GM21526 (cell line): ENCODE measurements at regions not wholly inside any gene's neighbourhood (a gene's known extent, or its start where the extent isn't known, plus 50 kb on each side); places are given as distances from the start of the nearest gene placed in this dataset.

ENCODE experiments used
- ATAC-seq: cut with Tn5 transposase; IDR thresholded peaks from one replicate; pipeline ENCODE4 v1.9.1; 2021; ENCODE audit warnings: moderate library complexity; ENCODE audit not compliant: unreplicated experiment, low FRiP score

DNA sequence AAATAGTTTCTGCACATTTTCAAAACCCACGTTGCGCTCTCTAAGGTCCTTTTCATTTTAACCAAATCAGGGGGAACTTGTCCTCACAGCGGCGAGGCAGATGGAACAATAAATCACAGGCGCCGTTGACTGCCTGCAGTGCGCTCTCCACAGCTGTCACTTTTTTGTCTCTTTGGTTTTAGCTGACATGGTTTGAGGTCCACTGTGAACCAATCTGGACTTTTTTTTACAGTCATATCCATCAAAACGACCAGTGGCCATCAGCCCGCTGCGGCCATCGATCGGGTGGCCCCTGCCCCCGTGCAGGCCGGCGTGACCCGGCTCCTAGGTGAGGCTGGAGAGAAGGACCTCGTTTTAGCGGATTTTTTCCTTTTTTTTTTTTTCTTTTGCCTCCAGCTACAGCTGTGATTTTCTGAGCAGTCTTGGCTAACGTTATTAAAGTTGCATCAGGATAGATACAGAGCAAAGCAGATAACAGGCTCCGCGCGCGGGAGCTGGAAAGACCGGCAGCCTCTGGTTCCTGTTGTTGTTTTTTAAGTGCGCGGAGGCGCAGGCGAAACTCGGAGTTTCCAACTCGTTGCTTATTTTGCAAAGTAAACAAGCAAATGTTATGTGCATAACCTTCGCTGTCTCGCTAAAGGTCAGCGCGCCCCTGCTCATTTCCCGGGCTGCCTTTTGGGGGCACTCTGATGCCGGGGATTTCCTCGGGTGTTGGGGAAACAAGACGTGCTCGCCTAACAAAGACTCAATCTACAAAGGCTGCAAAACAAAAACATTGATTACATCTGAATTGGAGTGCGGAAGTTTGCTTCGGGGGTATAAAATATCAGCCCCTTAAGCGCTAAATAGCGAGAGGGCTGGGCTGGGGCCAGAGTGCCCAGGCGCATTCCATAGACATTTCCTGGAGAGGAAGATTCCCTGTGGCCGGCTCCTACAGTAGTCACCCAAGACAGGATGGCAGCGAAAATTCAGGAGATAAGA, 414.8 kb upstream of the MKI67 start:
- ATAC-seq = no peak

DNA sequence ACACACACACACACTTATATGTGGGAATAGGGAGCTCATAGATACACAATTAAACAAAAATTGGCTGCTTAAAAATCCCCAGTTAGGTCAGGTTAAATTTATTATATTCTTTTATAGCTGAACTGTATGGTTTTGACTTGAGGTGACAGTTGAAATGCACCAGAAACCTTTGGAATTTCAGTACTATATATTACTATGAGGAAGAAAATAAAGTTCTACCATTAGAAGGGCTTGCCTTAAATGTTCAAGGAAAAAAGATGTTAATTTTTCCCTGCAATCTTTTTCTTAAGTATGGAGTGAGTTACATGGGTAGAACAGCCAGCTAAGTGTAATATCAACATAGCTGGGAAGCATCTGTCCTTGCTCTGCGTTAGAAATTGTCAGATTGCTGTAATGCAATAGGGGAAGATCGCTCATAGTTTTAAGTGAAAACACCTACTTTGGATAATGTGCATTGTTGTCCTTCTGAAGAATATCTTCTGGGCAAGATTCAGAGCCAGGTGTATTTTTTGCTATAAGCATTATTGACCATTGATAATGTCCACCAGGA, 415.8 kb upstream of the MKI67 start:
- no peak for ATAC-seq

DNA sequence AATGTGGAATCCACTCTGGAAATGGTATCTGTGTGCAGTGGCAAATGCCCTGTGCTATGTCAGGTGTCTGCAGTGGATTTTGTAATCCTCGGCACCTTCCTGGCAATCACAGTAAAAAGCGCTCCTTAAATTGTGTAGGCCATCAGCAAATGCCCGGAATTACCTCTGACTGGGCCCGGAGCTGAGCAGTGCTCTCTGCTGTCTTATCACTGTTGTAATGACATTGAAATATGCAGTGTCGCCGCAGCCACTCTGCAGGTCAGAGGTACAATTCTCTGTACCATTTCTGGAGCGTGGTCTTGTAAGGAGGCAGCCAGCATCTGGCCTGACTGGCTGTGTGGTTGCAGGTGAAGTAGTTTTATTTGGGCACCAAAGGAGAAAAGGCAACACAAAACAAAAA, 416.4 kb upstream of the MKI67 start:
- no peak for ATAC-seq

DNA sequence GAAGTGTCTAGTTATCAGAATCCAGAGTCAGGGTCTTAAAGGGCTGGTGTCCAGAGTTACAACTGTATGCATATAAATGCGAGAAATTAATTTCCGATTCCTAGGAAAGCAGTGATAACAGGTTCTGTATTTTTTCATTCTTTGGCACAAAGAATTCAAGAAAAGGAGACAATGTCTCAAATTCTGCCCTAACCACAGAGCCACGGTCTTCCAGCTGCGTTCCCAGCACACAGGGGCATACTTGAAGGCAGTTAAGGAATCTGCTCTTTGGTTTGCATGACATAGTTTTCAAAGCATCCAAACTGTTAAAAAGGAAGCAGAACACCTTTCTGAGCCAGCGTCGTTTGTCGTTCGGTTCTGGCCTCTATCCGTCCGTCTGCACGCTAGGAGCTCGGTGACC, 416.9 kb upstream of the MKI67 start:
- no peak for ATAC-seq

DNA sequence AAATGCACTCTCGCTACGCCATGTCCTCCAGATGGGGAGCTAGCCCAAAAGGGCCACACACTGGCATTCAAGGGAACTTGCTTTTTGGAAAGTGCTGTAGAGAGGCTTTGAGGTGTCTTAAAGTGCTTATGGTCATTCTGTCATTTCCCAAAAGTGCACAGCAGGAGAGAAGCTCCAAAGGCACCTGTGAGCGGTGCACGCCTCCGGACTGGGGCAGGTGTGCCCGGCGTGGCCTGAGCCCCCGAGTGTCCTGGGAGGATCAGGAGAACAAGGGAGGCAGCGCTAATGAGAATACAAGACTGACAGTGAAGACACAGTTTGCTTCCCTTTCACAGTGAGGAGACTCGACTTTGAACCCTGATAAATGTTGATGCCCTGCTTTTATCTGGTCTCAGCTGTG, 419.0 kb upstream of the MKI67 start:
- ATAC-seq = no peak

DNA sequence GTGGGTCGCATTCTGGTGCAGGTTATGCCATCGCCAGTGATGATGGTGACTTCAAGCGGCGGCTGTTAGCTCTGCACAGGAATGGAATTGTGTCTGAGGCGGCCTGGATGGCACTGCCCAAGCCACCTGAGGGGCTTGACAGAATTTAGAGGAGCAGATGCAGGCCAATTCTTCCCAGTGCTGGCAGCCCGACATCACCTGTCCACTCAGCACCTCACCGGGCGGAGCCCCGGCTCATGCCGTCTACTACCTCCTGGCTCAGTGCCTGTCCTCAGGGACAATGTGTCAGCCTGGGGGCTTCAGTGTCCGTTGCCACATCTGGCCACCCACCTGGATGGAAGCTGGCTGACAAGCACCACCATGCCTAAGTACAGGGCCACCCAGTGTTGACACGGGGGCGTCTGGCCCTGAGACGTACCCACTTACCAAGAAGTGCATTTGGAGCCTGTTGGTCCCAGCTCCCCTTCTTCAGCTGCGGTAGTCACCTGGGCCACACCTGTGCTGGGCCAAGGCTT, 420.5 kb upstream of the MKI67 start:
- no peak for ATAC-seq

DNA sequence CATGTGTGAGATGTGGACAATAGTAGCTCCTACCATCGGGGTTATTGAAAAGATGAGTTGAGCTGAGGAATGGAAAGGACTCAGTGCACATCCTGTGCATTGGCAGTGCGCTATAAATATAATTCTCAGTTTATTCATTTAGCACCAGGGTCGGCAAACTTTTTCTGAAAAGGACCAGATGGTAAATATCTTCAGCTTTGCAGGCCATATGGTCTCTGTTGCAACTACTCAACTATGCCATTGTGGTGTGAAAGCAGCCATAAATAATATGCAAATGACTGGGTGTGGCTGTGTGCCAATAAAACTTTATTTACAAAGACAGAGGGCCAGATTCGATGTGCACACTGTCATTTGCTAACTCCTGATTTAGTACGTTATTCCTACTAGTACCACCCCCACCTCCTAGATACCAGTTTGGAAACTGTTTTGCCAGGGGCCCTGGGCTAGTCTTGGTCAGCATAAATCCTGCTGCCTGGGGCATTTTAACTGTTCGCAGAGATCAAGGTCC, 422.9 kb upstream of the MKI67 start:
- ATAC-seq = no peak

DNA sequence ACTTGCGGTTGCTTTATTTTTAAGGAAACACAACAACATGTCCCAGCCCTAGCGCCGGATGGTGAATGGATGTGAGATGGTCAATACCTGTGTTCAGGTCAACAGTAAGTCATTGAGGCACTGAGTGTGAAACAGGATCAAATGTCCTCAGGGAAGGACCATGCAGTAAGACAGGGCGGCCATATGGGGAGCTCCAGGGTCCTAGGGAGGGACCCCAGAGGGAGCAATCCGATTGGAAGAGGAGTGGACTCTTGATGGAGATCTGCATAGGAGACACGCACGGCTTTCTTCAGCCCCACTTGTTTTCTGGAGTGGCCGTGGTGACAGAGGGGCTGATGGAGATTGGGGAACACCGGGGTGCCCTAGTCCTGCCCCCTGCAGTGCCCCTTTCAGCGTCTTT, 423.8 kb upstream of the MKI67 start:
- ATAC-seq = no peak

DNA sequence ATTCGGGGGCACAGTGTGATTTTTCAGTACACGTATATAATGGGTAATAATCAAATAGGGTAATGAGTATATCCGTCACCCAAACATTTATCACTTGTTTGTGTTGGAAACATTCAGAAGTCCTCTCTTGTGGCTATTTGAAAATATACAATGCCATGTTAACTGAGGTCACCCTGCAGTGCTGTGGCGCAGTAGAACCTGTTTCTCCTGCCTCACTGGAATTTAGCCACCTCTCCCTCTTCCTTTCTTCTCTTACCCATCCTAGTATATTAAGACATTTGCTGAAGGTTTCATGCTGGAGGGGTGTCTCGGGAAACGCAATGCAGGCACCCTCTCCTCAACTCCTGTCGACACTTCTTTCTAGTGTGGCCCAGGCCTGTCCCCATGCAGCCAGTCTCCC, 425.3 kb upstream of the MKI67 start:
- ATAC-seq = no peak

DNA sequence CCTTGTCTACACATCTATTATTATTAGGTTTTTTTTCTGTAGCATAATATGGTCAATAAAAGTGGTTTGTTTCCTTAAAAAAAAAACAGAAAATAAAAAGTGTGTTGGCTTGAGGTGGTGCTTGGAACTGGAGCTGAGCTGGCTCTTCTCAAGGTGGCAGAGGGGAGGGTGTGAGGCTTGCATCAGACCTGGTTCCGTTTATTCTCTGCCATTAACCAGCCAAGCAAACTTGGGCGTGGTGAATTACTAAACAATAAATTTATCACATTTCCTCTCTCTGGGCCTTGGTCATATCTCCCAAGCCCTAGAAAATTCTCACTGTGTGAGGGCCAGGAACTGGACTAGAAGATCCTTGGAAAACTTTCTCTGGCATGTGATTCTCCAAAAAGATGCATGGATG, 427.5 kb upstream of the MKI67 start:
- ATAC-seq = no peak

DNA sequence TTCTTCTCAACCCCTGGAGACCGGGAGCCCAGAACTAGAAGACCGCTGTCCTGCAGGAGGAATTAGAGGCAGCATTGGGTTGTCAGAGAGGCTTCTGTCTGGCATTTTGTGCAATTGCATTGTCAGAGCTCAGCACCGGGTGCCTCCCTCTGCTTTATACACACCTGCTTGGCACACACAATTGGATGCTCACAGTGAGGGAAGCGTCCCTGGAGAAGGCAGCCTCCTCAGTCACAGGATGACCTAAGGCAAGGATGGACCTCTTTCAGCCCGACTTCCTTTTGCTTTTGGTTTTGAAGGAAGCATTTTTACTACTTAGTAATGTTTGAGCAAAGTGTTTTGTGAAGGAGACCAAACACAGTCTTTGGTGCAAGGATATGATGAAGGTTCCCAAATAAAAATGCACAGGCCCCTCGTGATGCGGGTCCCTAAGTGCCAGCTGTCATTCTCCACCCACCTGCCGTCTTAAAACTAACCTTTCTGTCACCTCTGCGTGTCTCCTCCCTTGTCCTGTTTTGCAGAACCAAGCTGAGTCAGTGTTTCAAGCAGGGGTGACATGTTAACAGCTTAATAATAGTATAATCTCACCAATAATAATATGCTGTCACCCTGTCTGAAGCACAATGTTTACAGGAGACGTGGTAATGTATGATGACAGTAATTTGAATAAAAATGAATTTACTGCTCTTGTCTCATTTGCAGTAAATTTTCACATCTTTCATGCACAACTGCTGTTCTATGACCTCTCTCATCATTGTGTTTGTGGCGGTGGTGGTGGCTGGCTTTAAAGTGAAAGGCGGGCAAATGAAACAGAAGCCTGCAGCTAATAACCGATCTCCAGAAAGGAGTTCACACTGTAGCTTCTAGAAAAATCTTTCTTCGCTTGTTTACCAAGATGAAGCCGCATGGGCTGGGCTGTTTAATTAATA, 430.2 kb upstream of the MKI67 start:
- no peak for ATAC-seq

DNA sequence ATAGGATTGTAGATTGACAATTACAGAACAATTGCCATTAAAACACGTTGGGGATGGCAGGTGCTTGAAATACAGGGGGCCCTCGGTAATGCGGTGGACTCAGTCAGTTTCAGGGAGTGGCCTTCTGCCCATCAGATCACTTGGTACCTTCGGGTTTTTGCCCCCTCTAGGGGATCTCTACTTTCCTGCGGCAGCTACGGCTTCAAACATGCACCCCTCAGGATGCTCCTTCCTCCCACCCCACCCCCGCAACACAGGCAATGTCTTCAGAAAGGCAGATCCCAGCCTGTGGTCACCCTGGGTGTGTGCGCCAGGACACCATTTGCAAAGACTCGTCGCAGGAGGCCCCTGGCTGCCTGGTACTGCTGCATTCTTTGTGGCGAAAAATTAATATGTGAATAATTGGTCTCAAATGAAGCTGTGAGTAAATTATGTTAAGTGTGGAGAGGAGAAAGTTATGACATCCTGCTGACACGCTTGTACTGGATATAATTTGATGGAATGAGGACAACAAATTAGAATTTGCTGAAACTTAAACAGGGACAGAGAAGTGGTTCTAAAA, 431.0 kb upstream of the MKI67 start:
- no peak for ATAC-seq

DNA sequence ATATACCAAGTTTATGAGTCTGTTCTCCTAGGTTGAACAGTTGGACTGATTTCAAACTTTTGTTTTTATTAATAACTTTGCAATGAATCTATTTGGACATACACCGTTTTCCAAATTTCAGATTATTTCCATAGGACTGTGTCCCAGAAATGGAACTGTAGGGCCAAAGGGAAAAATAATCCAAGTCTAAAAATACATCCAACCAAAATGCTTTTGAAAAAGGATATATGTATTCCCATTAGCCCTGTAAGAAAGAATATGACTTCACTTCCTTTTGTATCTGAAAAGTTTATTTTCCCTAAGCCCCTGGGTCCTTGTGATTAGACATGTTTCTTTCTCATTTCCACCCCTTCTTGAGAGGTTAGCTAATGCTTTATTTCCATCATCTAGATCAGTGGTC, 434.2 kb upstream of the MKI67 start:
- no peak for ATAC-seq

DNA sequence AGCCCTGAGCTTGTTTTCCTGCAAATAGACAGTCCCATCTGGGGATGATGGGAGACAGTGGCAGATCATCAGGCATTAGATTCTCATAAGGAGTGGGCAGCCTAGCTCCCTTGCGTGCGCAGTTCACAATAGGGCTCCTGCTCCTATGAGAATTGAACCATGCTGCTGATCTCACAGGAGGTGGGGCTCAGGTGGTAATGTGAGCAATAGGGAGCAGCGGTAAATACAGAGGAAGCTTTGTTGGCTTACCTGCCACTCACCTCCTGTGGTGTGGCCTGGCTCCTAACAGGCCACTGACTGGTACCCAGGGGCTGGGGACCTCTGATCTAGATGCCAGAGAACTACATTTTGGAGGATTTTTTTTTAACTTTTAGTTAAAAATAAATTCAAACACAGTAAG, 434.8 kb upstream of the MKI67 start:
- ATAC-seq = no peak

DNA sequence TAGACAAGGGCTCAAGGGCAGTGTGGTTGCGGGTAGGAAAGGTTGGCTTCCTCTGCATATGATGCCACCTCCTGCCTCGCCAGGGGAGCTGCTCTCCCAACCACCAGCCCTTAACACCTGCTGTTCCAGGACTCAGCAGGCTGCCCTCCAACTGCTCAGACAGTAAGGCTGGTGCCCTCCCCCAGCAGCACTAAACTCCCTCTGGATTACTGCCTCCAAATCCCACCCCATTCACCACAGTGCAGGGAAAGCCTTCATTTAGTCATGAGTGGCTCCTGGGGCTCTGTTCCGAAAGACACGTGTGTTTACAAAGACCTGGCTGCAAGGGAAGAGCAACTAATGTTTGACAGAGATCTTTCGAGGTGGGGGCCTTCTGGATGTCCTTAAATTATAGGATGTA, 437.2 kb upstream of the MKI67 start:
- no peak for ATAC-seq

DNA sequence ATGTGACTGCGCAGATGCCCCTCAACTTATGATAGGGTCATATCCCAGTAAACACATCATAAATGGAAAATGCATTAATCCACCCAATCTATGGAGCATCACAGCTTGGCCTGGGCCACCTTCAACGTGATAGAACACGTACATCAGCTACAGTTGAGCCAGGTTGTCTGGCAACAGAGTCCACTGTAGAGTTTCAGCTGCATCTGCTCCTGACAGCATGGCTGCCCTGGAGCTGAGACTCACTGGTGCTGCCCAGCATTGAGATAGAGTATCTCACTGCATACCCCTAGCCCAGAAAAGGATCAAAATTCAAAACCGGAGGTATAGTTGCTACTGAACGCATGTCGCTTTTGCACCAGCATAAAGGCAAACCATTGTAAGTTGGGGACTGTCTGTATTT, 437.7 kb upstream of the MKI67 start:
- no peak for ATAC-seq

DNA sequence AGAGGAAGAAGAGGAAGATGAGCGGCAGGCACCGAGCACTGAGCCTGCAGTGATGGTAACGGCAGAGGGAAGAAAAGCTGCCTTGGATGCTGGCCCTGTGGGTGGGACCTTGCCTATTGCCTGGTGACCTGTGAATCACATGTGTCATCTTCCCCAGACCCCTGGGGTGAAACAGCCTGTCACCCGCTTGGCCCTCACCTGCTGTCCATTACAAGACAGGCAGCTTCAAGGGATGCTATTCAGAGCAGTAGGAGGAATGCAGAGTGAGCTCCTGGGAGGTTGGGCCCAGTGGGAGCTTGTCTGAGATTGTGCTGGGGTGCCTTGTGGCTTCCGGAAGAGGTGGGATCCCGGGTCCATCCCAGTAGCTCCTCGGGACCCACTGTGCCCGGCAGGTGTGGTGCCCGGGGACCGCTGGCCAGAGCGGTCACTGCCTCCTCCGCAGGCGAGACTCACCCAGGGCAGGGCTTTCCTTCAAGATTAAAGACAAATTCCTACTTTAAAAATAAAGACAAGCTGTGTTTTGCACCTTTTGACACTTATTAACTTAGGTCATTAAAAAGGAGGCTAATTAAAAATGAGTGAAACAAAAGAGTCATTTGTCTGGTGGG, 440.2 kb upstream of the MKI67 start:
- ATAC-seq = no peak

DNA sequence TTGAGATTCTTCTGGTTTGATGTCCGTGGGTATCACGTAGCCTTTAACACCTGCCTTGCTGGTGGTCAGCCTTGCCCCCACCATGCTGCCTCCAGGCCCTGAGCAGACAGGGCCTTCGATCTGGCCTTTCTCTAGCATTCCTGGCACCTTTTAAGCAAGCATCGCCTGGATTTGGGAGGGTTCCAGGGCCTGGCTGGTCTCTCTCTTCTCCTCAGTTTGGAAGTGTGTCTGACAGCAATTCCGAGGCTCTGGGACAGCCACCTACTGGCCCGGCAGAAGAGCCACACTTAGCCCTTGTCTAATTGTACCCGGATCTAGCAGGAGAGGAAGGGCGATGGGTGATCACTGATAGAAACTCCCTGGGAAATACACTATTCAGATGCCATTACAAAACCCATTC, 441.3 kb upstream of the MKI67 start:
- ATAC-seq = no peak

DNA sequence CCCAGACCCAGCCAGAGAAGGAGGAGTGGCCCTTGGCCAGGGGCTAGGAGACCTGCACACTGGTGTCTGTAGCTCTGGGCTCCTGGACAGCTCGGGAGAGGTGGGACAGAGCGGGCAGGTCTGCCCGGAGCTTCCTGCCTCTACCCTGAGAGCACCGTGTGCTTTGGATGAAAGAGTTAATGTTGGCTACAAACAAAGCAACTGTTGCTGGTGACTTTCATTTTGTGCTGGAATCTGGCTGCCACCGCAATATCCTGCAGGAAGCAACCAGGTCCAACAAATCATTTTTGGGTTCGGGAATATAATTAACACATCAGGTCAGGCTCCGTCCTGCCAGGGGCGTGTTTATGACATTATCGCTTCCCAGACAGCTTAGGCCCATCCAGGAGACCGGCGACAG, 441.8 kb upstream of the MKI67 start:
- ATAC-seq = no peak

DNA sequence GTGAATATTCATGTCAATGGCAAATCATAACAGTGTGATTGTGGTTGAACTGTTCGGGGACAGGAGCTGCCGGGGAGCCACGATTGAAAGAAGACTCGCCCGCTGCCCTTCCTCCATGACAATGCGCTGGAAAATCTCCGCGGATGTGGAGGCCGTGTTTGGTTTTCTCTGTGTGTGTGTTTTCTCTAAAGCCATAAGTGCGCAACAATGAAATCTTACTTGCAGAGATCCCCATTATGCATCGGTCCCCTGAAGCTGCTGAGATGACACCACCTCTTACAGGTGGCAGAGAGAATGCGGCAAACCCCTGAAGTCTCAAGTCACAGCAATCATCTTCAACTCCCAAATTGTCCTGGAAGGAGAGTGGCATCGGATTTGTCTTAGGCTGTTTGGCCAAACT, 442.3 kb upstream of the MKI67 start:
- no peak for ATAC-seq
